Heart left ventricle (tissue), 16 donors: ENCODE measurements at regions not wholly inside any gene's neighbourhood (a gene's known extent, or its start where the extent isn't known, plus 50 kb on each side); places are given as distances from the start of the nearest gene placed in this dataset.

Source experiments
- ATAC-seq, 4 donors: fragments of 200-7000 bp; cut with Tn5 transposase; one replicate each; pipeline ENCODE4 v1.9.1; 2020 to 2022; ENCODE audit warnings: moderate library complexity in 4 of 4, mild to moderate bottlenecking in 3 of 4, moderate number of reproducible peaks in 1 of 4
- DNase-seq, 5 donors: peaks; one replicate each; pipeline ENCODE4 v3.0.0-alpha.2; 2020
- H3K27ac ChIP-seq, 12 donors: fragments of 200-600 bp; sonication (generic) in 4 of 12; one replicate each; pipeline versions ENCODE4 v1.5.0 to v1.8.0; 2016 to 2022; ENCODE audit warnings: mild to moderate bottlenecking in 2 of 12
- H3K27me3 ChIP-seq, 9 donors: fragments of 200-600 bp; sonication (generic) in 2 of 9; one replicate each; pipeline versions ENCODE4 v1.5.1 to v1.8.0; 2016 to 2022; ENCODE audit warnings: mild to moderate bottlenecking in 3 of 9
- H3K36me3 ChIP-seq, 9 donors: fragments of 200-600 bp; sonication (generic) in 2 of 9; one replicate each; pipeline versions ENCODE4 v1.5.0 to v1.8.0; 2018 to 2022; ENCODE audit warnings: mild to moderate bottlenecking in 2 of 9
- H3K4me1 ChIP-seq, 12 donors: fragments of 200-600 bp; sonication (generic) in 4 of 12; one replicate each; pipeline versions ENCODE4 v1.5.0 to v1.8.0; 2016 to 2022; ENCODE audit warnings: mild to moderate bottlenecking in 3 of 12
- H3K4me3 ChIP-seq, 12 donors: fragments of 200-600 bp; sonication (generic) in 4 of 12; one replicate each; pipeline versions ENCODE4 v1.5.0 to v1.8.0; 2017 to 2022; ENCODE audit warnings: mild to moderate bottlenecking in 9 of 12, moderate library complexity in 4 of 12
- H3K9me3 ChIP-seq, 12 donors: fragments of 200-600 bp; sonication (generic) in 4 of 12; one replicate each; pipeline versions ENCODE4 v1.5.0 to v1.8.0; 2016 to 2022; ENCODE audit warnings: mild to moderate bottlenecking in 1 of 12
- CTCF ChIP-seq, 12 donors: fragments of 200-600 bp; sonication (generic) in 4 of 12; IDR thresholded peaks; one replicate each; pipeline versions ENCODE4 v1.5.0 to v1.8.0; 2018 to 2022; ENCODE audit warnings: antibody characterized with exemption in 12 of 12, mild to moderate bottlenecking in 5 of 12
- POLR2A ChIP-seq, 2 donors: fragments of 450-650 bp; IDR thresholded peaks; one replicate each; pipeline ENCODE4 v1.6.1; 2017; ENCODE audit warnings: antibody characterized with exemption in 2 of 2, mild to moderate bottlenecking in 2 of 2, moderate library complexity in 2 of 2
- WGBS, 4 donors: extraction: QIAGEN DNeasy Blood & Tissue Kit in 2 of 4; methylation state at CpG; one replicate each; pipeline versions ENCODE4 v1.1.5 to v1.1.7; 2013 to 2018; 5-methylcytosine and 5-hydroxymethylcytosine counted together
- intact Hi-C, 10 donors: fragments of 100-400 bp; cut with DNase I; formaldehyde crosslinking; loops; one replicate each; pipeline versions ENCODE4 v1.11.1 to v1.14.2; 2022
- donor health status: ischemic (EF 13 %, LVEDD 7.1; RV severe dilation, severe dysfunction).
- donor health status: healthy with polysubstance abuse.
- donor health status: DM: no; HTN: yes; CAD: no.
- donor health status: DM: no; HTN: no; CAD: no.
- donor health status: ischemic (EF 25% LVEDD 6.9; RV normal size, moderate dysfunction).
- donor health status: ischemic (EF 25% LVEDD 5.7; RV mildly dilated, moderate dysfunction).
- donor health status: healthy.
- donor health status: DM: yes; HTN: yes; CAD: no.
- donor health status: ischemic (EF 35%, LVEDD 5.7; RV mildly dilated, moderate dysfunction).
- donor health status: nonischemic (EF 11% LVEDD 7.7; RV severe dilation, severe dysfunction).
- donor health status: DM: yes; HTN: yes; CAD: no.
- donor health status: PGD.
- donor health status: ischemic (EF 29% LVEDD 5.4; RV normal size, mild dysfunction).
- donor health status: nonischemic (EF 23%, LVEDD 6.1; RV moderate dilation, normal function).

- H3K27ac ChIP-seq: no peak overlapping the region
- 74 to 78% (median 77%) methylated on average over 3 of the region's 3 CpGs for WGBS, 4 donors
- no peaks in the 10 kb centered on the region for H3K4me1 ChIP-seq
- DNase-seq (no peak), ATAC-seq (no peak)
- H3K27me3 ChIP-seq: no peaks in the 10 kb centered on the region
- H3K4me3 ChIP-seq: no peak overlapping the region
- H3K36me3 ChIP-seq: no peaks in the 10 kb centered on the region
- H3K9me3 ChIP-seq: no peaks in the 10 kb centered on the region
- TF ChIP-seq CTCF (IDR thresholded peaks at IDR 0.05): no peak
- TF ChIP-seq POLR2A (IDR thresholded peaks at IDR 0.05): no peak
- intact Hi-C loops: no loop called here
Observed at GRCh38 chr2:60371681-60372080, 181.8 kb downstream of the BCL11A start.

GRCh38 chr2:60371219-60371618, 182.2 kb downstream of the BCL11A start:
- peaks cover 0 to 3% (median 0%) of the 10 kb centered on the region in 12 donors for H3K4me1 ChIP-seq
- H3K27me3 ChIP-seq: no peaks in the 10 kb centered on the region
- no peak overlapping the region for H3K27ac ChIP-seq
- DNase-seq (no peak), ATAC-seq (no peak)
- TF ChIP-seq CTCF (IDR thresholded peaks at IDR 0.05): no peak
- no peak for TF ChIP-seq POLR2A (IDR thresholded peaks at IDR 0.05)
- 89 to 95% (median 93%) methylated on average over 9 of the region's 9 CpGs for WGBS, 4 donors
- no peaks in the 10 kb centered on the region for H3K9me3 ChIP-seq
- no peak overlapping the region for H3K4me3 ChIP-seq
- intact Hi-C loops: no loop called here
- no peaks in the 10 kb centered on the region for H3K36me3 ChIP-seq

- no peak for DNase-seq
Observed at GRCh38 chr2:60370814-60371213, 182.6 kb downstream of the BCL11A start.

GRCh38 chr2:60368456-60368855, 185.0 kb downstream of the BCL11A start:
- DNase-seq: peak in 3 of 5 donors; percentile 14 to 51 (median 42)
- WGBS, 4 donors: 28 to 54% (median 38%) methylated on average over 2 of the region's 2 CpGs

More at GRCh38 chr2:60370814-60371213, 182.6 kb downstream of the BCL11A start:
- Histone ChIP-seq H3K4me1 (peaks cover 0 to 7% (median under 1%) of the 10 kb centered on the region in 12 donors), H3K4me3 (no peak overlapping the region), H3K27ac (no peak overlapping the region), H3K9me3 (no peaks in the 10 kb centered on the region), H3K27me3 (no peaks in the 10 kb centered on the region), H3K36me3 (no peaks in the 10 kb centered on the region)
- intact Hi-C loops: no loop called here
- ATAC-seq: no peak
- WGBS, 4 donors: 81 to 91% (median 87%) methylated on average over 4 of the region's 4 CpGs
- no peak for TF ChIP-seq POLR2A (IDR thresholded peaks at IDR 0.05)
- TF ChIP-seq CTCF (IDR thresholded peaks at IDR 0.05): no peak

More at GRCh38 chr2:60368456-60368855, 185.0 kb downstream of the BCL11A start:
- no peaks in the 10 kb centered on the region for H3K27me3 ChIP-seq
- no peaks in the 10 kb centered on the region for H3K9me3 ChIP-seq
- no peak overlapping the region for H3K27ac ChIP-seq
- intact Hi-C loops: no loop called here
- H3K36me3 ChIP-seq: no peaks in the 10 kb centered on the region
- peak; percentile 53 to 80 (median 62) for ATAC-seq
- peaks cover 0 to 15% (median 5%) of the 10 kb centered on the region in 12 donors for H3K4me1 ChIP-seq
- H3K4me3 ChIP-seq: no peak overlapping the region
- no peak for TF ChIP-seq POLR2A (IDR thresholded peaks at IDR 0.05)
- no peak for TF ChIP-seq CTCF (IDR thresholded peaks at IDR 0.05)
